ENCODE measurements at regions not wholly inside any gene's neighbourhood (a gene's known extent, or its start where the extent isn't known, plus 50 kb on each side); places are given as distances from the start of the nearest gene placed in this dataset.

DNA sequence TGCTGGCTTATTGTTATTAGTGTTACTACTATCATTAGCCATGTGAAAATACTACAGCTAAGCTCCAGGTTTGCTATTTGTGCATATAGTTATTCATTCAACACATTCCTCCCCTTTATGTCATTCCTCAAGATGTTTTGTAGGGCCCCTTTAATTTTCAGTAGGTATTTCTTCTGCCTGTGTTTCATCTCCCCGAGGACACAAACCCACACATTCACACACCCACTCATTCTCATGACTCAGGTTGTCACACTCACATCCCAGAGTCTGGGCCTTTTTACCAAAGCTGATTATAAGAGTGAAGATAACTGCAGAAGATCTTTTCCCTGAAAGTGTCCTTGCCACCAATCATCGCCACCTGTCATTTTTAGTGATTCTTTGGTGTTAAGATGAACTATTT, 68.6 kb upstream of the SPOPL start:
- no peak overlapping the region for H3K4me3 ChIP-seq (replicated peaks; ENCODE audit: insufficient read depth, low read length)
- TF ChIP-seq SPI1 (IDR thresholded peaks at IDR 0.05; ENCODE audit: borderline replicate concordance, low read depth) (no peak), POLR2AphosphoS5 (IDR thresholded peaks at IDR 0.05; ENCODE audit: low read depth) (no peak), GABPA (IDR thresholded peaks at IDR 0.05; ENCODE audit: low read depth) (no peak)
- TF ChIP-seq, protein P1, sequence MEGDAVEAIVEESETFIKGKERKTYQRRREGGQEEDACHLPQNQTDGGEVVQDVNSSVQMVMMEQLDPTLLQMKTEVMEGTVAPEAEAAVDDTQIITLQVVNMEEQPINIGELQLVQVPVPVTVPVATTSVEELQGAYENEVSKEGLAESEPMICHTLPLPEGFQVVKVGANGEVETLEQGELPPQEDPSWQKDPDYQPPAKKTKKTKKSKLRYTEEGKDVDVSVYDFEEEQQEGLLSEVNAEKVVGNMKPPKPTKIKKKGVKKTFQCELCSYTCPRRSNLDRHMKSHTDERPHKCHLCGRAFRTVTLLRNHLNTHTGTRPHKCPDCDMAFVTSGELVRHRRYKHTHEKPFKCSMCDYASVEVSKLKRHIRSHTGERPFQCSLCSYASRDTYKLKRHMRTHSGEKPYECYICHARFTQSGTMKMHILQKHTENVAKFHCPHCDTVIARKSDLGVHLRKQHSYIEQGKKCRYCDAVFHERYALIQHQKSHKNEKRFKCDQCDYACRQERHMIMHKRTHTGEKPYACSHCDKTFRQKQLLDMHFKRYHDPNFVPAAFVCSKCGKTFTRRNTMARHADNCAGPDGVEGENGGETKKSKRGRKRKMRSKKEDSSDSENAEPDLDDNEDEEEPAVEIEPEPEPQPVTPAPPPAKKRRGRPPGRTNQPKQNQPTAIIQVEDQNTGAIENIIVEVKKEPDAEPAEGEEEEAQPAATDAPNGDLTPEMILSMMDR (IDR thresholded peaks at IDR 0.05; ENCODE audit: insufficient read depth, low read length): no peak
- TF ChIP-seq, protein P2, sequence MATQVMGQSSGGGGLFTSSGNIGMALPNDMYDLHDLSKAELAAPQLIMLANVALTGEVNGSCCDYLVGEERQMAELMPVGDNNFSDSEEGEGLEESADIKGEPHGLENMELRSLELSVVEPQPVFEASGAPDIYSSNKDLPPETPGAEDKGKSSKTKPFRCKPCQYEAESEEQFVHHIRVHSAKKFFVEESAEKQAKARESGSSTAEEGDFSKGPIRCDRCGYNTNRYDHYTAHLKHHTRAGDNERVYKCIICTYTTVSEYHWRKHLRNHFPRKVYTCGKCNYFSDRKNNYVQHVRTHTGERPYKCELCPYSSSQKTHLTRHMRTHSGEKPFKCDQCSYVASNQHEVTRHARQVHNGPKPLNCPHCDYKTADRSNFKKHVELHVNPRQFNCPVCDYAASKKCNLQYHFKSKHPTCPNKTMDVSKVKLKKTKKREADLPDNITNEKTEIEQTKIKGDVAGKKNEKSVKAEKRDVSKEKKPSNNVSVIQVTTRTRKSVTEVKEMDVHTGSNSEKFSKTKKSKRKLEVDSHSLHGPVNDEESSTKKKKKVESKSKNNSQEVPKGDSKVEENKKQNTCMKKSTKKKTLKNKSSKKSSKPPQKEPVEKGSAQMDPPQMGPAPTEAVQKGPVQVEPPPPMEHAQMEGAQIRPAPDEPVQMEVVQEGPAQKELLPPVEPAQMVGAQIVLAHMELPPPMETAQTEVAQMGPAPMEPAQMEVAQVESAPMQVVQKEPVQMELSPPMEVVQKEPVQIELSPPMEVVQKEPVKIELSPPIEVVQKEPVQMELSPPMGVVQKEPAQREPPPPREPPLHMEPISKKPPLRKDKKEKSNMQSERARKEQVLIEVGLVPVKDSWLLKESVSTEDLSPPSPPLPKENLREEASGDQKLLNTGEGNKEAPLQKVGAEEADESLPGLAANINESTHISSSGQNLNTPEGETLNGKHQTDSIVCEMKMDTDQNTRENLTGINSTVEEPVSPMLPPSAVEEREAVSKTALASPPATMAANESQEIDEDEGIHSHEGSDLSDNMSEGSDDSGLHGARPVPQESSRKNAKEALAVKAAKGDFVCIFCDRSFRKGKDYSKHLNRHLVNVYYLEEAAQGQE (IDR thresholded peaks at IDR 0.05; ENCODE audit: insufficient replicate concordance, low read depth): no peak
- no peaks in the 10 kb centered on the region for H3K27me3 ChIP-seq (ENCODE audit: insufficient read depth, poor library complexity, severe bottlenecking)
- H3K27ac ChIP-seq (replicated peaks): no peak overlapping the region
- no peak for DNase-seq (ENCODE audit: low read depth in 1 of 2, low spot score in 1 of 2)

DNA sequence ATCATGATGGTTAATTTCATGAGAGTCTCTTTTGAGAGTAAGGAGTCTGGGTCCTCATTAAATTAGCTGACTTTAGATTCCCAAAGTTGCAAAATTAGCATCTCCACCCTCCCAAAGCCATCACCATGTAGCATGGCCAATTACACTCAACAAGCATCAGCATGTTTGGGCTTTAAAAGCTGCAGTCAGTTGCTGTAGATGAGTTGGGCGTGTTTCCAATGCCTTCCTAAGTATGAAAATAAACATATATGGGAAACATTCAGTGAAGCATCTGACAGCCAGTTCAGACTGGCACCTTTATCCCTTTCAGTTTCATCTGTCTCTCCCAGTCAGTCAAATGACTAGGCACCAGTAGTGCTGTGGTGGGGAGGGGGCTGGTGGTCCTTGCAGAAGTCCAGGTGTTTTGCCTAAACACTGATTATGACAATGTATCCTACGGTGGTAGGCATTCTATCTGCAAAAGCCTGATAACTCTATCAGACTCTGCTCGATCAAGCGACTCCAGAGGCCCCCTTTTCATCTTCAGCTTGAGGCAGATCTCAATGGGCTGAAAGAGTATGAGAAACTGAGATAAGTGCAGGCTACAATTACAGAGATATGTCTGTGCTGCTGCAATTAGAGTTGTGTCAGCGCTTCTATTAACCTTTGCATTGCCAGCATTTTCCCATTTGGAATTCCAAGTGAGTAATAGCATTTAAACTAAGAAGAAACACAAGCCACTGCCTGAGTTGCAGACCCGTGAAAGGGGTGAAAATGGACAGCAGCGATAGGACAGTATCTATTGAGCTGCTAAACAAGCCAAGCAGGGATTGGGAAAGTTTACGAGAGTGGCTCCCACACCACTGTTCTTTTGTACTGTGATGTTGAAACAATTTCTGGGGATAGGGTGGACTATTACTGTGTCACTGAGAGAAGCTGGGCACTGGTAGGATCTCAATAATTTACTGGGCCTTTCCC, 67.3 kb upstream of the SPOPL start:
- Histone ChIP-seq H3K27ac (replicated peaks) (no peak overlapping the region), H3K27me3 (ENCODE audit: insufficient read depth, poor library complexity, severe bottlenecking) (no peaks in the 10 kb centered on the region), H3K4me3 (replicated peaks; ENCODE audit: insufficient read depth, low read length) (no peak overlapping the region)
- TF ChIP-seq POLR2AphosphoS5 (IDR thresholded peaks at IDR 0.05; ENCODE audit: low read depth): no peak
- TF ChIP-seq, protein P2 (IDR thresholded peaks at IDR 0.05; ENCODE audit: insufficient replicate concordance, low read depth): no peak
- no peak for TF ChIP-seq GABPA (IDR thresholded peaks at IDR 0.05; ENCODE audit: low read depth)
- TF ChIP-seq SPI1 (IDR thresholded peaks at IDR 0.05; ENCODE audit: borderline replicate concordance, low read depth): no peak
- TF ChIP-seq, protein P1 (IDR thresholded peaks at IDR 0.05; ENCODE audit: insufficient read depth, low read length): no peak
- DNase-seq (ENCODE audit: low read depth in 1 of 2, low spot score in 1 of 2): no peak

GRCh38 chr2:138435701-138436100, 65.9 kb upstream of the SPOPL start:
- H3K4me3 ChIP-seq (replicated peaks; ENCODE audit: insufficient read depth, low read length): no peak overlapping the region
- no peak for DNase-seq (ENCODE audit: low read depth in 1 of 2, low spot score in 1 of 2)
- TF ChIP-seq POLR2AphosphoS5 (IDR thresholded peaks at IDR 0.05; ENCODE audit: low read depth): no peak
- TF ChIP-seq, protein P1 (IDR thresholded peaks at IDR 0.05; ENCODE audit: insufficient read depth, low read length): no peak
- no peak for TF ChIP-seq GABPA (IDR thresholded peaks at IDR 0.05; ENCODE audit: low read depth)
- TF ChIP-seq SPI1 (IDR thresholded peaks at IDR 0.05; ENCODE audit: borderline replicate concordance, low read depth): no peak
- TF ChIP-seq, protein P2 (IDR thresholded peaks at IDR 0.05; ENCODE audit: insufficient replicate concordance, low read depth): no peak
- no peaks in the 10 kb centered on the region for H3K27me3 ChIP-seq (ENCODE audit: insufficient read depth, poor library complexity, severe bottlenecking)
- no peak overlapping the region for H3K27ac ChIP-seq (replicated peaks)

All from HL-60 (cell line).